ENCODE measurements at regions not wholly inside any gene's neighbourhood (a gene's known extent, or its start where the extent isn't known, plus 50 kb on each side); places are given as distances from the start of the nearest gene placed in this dataset.
"Not testable (repeated sequence)": the region's sequence is repeated elsewhere in the genome, so short reads cannot be mapped to it uniquely, and the experiment has no call there.

DNA sequence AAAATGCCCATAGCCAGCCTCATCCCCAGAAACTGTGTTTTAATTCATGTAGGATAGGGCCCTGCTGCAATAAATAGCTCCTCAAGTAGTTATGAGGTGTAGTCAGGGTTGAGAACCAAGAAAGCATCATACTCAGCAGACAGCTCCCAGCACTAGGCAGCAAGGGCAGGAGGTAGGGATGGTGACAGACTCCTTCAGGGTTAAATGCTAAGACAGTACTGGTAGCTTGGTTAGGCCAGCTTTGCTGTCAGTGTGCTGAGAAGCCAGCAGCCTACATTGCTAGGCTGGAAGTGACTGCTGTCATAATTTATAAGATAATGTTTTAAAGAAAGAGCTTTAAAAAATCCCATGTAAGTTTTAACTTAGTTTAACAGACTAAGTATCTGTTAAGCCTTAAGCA is 113.9 kb upstream of the IMMP2L start:
- DNase-seq (ENCODE audit: missing footprints) (no peak), ATAC-seq (no peak)
- intact Hi-C loops (cut with DNase I): no loop called here

DNA sequence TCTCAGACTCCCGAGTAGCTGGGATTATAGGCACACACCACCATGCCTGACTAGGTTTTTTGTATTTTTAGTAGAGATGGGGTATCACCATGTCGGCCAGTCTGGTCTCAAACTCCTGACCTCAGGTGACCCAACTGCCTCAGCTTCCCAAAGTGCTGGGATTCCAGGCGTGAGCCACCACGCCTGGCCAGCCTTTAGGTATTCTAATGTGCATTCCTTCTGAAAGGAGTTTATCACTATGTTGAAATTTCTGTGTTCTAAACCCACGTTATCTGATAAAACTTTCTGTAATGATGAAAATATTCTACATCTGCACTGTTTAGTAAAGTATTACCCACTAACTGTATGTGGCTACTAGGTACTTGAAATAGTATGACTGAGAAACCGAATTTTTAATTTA is 110.6 kb upstream of the IMMP2L start:
- intact Hi-C loops (cut with DNase I): no loop called here
- DNase-seq (ENCODE audit: missing footprints) (no peak), ATAC-seq (no peak)

DNA sequence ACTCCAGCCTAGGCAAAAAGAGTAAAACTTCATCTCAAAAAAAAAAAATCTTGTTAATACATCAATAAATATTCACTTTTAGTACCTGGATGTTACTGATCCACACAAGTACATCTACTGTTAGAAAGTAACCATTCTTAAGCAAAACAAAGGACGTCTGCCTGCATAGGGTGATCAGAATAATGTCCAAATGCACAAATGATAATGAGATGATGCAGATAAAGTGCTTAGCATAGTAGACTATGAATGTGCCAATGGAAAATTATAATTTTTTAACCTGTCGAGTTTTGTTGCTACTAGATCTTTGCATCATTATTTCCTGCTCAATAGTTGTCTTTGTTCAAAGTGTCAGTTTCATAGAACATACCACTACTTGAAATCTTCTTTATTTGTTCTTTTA is 109.6 kb upstream of the IMMP2L start:
- ATAC-seq: no peak
- no peak for DNase-seq (ENCODE audit: missing footprints)
- intact Hi-C loops (cut with DNase I): no loop called here

DNA sequence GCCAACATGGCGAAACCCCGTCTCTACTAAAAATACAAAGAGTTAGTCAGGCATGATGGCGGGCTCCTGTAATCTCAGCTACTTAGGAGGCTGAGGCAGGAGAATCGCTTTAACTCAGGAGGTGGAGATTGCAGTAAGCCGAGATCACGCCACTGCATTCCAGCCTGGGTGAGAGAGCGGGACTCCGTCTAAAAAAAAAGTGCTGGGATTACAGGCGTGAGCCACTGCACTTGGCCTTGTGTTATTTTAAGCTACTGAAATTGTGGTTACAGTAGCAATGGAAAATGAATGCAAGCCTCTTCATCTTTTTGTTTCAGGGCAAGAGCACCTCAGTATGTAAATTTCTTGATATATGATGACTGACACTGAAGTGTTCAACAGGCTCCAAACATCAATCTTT is 106.4 kb upstream of the IMMP2L start:
- DNase-seq (ENCODE audit: missing footprints) (no peak), ATAC-seq (no peak)
- intact Hi-C loops (cut with DNase I): no loop called here

DNA sequence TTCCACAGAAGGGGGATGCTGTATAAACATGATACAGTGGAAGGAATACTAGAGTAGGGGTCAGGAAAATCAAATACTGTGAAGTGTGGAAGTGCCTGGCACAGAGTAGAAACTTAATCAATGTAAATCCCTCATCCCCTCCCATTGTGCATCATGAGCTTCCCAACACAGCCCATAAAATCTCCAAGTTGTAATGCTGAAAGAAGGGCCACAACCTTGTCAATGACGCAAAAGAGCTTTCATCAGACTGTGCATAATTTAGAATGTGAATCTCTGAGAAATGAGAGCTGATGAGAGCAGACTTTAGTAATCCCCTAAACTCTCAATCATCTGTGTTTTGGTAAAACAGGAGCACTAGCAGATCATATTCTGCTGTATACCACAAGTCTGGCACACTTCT is 105.2 kb upstream of the IMMP2L start:
- ATAC-seq: no peak
- intact Hi-C loops (cut with DNase I): no loop called here
- no peak for DNase-seq (ENCODE audit: missing footprints)

DNA sequence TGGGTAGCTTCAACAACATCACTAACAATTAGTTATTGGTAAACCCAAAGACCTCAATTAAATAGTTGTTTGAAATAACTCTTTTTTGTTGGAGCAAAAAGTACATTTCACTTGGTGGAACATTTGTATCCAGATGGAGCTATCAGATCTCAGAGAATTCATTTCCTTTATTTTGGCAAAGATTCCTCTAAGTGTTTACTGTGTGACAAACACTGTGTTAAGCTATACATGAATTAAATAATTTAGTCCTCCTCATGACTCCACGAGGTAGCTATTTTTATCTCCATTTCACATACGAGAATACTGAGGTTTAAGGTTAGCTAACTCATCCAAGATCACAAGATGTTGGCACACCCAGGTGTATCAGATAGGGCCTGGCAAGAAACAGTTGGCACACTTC is 104.0 kb upstream of the IMMP2L start:
- ATAC-seq (no peak), DNase-seq (ENCODE audit: missing footprints) (no peak)
- intact Hi-C loops (cut with DNase I): no loop called here

DNA sequence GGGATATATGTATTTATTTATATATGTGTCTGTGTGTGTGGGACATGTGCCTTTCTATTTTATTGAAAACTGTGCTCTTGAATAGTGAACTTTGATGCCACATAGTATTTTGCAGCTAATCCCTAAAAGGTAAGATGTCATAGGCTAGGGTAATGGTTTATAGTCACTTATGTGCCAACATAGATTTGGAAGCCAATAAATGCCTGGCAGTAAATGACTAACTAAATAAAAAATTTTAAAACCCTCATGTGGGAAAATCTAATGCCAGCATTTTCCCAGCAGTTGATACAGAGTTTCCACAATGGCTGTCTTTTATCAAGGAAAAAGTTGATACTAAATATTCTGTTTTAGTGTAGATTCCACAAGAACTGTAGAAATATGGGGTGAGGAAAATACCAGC is 101.5 kb upstream of the IMMP2L start:
- ATAC-seq (no peak), DNase-seq (ENCODE audit: missing footprints) (no peak)
- intact Hi-C loops (cut with DNase I): no loop called here

DNA sequence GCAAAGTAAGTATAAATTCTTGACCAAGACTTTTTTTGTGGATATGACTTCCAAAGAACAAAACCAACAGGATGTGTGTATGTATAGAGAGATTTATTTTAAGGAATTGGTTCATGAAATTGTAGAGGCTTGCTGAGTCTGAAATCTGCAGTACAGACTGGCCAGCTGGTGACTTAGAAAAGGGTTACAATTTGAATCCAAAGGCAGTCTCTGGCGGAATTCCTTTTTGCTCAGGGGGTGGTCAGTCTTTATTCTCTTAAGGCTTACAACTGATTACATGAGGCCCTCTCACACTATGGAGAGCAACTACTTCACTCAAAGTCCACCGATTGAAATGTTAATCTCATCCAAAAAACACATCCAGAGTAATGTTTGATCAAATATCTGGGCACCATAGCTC is 100.1 kb upstream of the IMMP2L start:
- no peak for ATAC-seq
- no peak for DNase-seq (ENCODE audit: missing footprints)
- intact Hi-C loops (cut with DNase I): no loop called here

DNA sequence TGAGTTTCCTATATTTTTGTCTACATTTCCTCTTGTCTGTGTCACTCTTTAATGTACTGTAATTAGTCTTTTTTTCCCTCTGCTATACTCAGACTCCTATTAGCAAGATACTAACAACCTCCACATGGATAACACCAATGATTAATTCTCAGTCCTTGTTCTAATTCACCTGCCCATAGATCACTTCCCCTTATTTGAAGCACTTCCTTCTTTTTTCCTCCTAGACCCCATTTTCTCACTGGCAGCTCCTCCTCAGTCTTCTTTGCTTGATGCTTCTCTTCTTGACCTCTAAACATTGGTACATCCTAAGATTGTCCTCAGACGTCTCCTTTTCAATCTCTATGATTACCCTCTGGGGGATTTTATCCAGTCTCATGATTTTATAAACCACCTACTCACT is 98.2 kb upstream of the IMMP2L start:
- ATAC-seq: no peak
- intact Hi-C loops (cut with DNase I): no loop called here
- no peak for DNase-seq (ENCODE audit: missing footprints)

DNA sequence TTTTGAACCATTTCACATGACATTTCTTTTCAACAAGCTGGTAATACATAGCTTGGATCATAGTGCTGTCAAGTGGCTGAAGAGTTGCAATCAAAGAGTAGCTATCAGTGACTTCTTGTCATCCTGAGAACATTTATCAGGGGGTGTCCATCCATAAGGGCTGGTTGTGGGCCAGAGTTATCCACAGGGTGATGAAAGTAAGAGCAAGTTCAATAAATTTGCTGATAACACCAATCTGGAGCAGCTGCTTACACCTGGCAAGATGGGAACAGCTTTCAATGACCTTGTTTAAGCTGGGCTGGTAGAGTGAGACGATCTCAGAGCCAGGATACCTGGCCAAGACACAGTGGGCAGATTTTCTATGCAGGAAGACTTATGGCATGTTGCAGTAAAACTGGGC is 96.3 kb upstream of the IMMP2L start:
- intact Hi-C loops (cut with DNase I): no loop called here
- DNase-seq (ENCODE audit: missing footprints): no peak
- no peak for ATAC-seq

DNA sequence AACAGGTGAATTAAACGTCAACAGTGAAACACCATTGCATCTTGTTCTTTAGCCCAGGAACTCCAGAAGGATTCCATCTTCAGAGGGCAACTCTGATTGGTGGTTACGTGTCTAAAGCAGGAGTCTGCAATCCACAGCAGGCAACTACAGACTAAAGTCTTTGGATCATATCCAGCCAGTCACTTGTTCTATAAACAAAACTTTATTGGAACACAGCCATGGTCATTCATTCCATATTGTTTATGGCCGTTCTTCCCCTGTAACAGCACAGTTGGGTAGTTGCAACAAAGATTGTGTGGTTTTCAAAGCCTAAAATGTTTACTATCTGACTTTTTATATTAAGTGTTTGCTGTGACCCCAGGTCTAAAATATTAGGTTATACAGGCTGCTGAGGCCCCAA is 94.7 kb upstream of the IMMP2L start:
- DNase-seq (ENCODE audit: missing footprints) (no peak), ATAC-seq (no peak)
- intact Hi-C loops (cut with DNase I): no loop called here

DNA sequence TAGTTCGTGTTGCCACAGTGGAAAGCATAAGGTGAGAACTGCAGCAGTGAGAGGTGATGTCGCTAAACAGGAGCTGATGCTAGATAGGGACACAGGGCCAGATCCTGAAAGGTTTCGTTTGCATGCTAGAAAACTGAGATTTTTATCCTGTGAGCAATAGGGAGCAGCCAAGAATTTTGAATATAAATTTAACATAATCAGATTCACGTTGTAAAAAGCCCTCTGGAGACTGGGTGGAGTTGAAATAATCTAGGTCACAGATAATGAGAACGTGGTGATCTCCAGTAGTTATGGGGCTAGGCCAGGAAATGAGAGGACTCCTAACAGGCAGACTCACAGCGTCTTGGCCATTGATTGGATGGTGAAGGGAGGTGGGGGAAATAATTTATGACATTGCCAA is 92.1 kb upstream of the IMMP2L start:
- intact Hi-C loops (cut with DNase I): no loop called here
- DNase-seq (ENCODE audit: missing footprints) (no peak), ATAC-seq (peak; percentile 42)

DNA sequence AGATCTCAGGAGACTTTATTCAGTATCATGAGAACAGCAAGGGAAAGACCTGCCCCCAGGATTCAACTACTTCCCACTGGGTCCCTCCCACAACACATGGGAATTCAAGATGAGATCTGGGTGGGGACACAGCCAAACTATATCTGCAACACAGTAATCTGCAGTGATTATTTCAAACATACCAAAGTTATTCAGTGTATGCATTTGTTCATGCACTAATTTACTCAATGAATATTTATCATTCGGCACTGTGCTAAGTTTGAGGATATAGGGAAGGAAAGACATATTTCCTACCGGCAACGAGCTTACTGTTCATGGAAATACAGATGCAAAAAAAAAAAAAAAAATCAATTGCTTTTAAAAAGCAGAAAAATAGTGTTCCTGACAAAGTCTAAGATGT is 91.6 kb upstream of the IMMP2L start:
- ATAC-seq (no peak), DNase-seq (ENCODE audit: missing footprints) (no peak)
- intact Hi-C loops (cut with DNase I): no loop called here

DNA sequence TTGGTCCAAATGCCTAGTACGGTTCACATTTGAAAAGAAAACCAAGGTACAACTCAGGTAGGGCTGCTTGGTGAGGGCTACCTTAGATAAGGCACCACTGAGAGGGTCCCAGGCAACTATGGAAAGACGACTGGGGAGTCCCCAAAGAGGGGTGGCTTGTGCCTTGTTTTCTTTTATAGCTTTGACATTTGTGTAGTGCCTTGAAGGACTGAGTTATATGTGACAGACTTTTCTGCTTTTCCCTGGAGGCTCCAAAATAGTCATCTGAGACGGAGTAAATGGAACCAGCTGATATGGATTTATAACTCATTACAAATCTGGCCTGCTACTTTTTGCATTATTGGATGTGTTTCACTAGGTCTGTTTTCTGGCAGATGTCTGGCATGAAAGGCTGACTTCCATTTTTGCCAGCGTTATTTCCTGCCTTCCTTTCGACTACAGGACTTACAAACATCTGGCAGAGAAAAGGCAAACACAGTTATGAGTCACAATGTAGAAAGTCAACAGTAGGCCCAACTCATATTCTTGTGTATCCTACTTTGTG is 88.2 kb upstream of the IMMP2L start:
- ATAC-seq: peak; percentile 78

DNA sequence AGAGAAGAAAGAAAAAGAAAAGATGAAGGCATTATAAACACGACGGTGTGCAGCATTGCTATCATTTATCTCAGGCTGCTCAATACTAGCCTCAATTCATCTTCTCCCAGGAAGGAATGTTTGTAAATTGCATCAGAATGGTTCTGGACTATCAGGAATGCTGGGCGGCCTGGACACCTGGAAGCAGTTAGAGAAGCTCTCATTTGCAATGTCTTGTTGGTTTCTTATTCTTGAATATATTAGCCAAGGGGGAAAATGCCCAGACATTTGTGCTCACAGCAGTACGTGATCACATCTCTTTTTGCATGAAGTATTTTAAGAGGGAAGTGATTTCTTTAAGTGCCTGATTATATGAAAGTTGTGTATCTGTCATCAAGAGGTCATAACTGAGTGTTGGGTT is 85.6 kb upstream of the IMMP2L start:
- intact Hi-C loops (cut with DNase I): no loop called here
- ATAC-seq: no peak
- DNase-seq (ENCODE audit: missing footprints): no peak

More for the DNA sequence above, 88.2 kb upstream of the IMMP2L start:
- intact Hi-C loops (cut with DNase I): no loop called here
- no peak for DNase-seq (ENCODE audit: missing footprints)

DNA sequence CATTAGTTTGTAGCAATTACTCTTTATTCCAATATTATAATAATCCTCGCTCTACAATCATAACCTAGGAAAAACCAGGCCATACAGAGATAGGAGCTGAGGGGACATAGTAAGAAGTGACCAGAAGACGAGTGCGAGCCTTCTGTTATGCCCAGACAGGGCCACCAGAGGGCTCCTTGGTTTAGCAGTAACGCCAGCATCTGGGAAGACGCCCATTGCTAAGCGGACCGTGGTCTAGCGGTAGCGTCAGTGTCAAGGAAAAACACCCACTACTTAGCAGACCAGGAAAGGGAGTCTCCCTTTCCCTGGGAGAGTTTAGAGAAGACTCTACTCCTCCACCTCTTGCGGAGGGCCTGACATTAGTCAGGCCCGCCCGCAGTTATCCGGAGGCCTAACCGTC is 82.3 kb upstream of the IMMP2L start:
- ATAC-seq; intact Hi-C loops (cut with DNase I): not testable (repeated sequence)
- DNase-seq (ENCODE audit: missing footprints): peak; percentile 47

DNA sequence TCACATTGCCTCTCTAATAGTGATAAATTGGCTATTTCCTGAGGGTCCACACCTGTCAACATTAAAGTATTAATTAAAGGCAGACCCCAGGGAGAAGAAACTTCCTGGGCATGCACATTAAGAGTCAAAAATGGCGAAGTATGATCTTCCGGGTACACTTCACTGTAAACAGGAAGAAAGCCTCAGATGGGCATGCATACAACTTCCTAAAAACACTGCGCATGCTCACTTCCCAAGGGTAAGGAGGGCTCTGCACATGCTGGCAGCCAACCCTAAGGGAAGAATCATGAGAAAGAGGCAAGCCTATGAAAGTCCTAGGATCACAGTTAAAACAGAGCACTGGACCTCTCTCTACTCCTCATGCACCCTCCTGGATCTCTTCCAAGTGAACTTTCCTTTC is 80.1 kb upstream of the IMMP2L start:
- ATAC-seq (no peak), DNase-seq (ENCODE audit: missing footprints) (no peak)
- intact Hi-C loops (cut with DNase I): no loop called here

DNA sequence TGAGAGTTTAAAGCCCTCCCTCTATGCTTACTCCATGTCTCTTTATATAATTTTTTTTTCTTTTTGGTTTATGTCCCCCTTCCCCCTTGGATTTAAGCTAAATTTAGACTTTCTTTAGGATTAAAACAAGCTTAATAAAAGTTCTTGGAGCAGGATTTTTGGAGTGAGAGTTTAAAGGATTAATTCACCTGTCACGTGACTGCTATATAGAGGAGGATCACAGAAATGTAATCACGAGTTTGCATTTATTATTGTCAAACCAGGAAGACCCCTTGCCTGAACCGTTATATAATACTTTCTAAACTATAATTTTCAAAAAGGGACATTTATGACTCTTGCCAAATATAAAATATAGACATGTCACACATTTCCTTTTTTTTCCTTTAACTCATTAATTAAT is 78.1 kb upstream of the IMMP2L start:
- intact Hi-C loops (cut with DNase I): no loop called here
- DNase-seq (ENCODE audit: missing footprints): no peak
- ATAC-seq: no peak

DNA sequence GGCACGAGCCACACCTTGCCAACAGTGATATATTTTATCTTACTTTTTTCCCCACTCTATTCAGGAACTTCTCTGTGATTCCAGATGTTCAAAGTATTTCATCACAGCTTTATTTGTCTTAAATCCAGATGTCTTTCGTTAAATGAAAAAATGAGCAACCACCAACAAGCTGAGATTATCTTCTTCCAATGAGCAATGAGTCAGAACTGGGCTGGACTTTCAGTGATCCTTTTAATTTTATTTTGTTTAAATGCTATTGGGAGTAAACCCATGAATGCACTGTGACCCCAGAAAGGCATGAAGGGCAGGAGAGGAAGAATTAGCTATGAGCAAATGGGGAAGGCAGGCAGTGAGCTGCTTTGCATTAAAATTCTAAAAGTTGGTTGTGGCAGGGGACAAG is 77.6 kb upstream of the IMMP2L start:
- peak; percentile 84 for ATAC-seq
- no peak for DNase-seq (ENCODE audit: missing footprints)
- intact Hi-C loops (cut with DNase I): no loop called here

DNA sequence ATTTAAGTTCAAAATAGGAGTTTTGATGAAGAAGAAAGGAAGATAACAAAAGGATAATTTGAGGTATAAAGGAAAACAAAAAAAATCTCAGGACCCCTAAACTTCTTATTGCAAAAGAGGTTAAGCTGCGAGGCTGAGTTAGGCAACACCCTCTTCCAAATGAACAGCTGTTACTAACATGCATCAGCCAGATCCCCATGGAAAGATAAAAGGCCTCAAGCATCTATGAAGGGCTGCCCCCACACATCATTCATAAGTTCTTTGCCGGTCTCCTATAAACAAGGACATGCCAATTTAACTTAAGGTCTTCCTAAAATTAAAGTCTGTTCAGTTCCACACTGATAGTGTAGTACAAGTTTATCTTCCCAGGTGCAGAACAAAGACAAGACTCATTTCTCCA is 75.8 kb upstream of the IMMP2L start:
- peak; percentile 65 for ATAC-seq
- intact Hi-C loops (cut with DNase I): no loop called here
- DNase-seq (ENCODE audit: missing footprints): no peak

DNA sequence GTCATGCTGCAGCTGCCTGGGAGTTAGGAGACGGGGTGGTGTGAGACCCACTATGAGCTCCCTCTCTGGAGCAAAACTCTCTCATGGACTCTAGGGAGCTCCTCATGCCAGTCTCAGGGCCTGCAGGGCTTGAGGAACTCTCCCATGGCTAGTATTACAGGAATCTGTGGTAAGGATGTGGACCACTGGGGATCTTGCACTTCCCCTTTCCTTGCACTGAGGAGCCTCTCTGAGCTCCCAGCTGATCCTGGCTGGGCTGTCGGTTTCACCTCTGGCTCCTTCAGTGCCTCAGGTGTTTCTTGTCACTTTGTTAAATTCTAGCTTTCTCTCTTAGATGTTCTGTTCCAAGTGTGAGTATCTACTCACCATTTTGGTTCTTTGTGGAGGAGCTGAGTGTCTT is 71.6 kb upstream of the IMMP2L start:
- no peak for ATAC-seq
- DNase-seq (ENCODE audit: missing footprints): no peak
- intact Hi-C loops (cut with DNase I): no loop called here

DNA sequence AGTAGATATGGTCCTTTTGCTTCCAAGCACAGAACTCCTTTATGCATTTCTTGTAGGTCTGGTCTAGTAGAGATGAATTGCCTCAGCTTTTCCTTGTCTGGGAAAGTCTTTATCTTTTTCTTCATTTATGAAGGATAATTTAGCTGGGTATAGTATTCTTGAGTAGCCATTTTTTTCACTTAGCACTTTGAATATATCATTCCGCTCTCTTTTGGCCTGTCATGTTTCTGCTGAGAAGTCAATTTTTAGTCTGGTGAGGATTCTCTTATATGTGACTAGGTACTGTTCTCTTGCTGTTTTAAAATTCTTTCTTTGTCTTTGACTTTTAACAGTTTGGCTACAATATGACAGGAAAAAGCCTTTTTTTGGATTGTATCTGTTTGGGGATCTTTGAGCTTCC is 68.6 kb upstream of the IMMP2L start:
- no peak for DNase-seq (ENCODE audit: missing footprints)
- intact Hi-C loops (cut with DNase I): no loop called here
- no peak for ATAC-seq

Data from Right ventricle myocardium inferior (tissue), 1 donor.